K562 (cell line): ENCODE measurements at regions not wholly inside any gene's neighbourhood (a gene's known extent, or its start where the extent isn't known, plus 50 kb on each side); places are given as distances from the start of the nearest gene placed in this dataset.

Experiments
- ATAC-seq: fragments of 200-7000 bp; cut with Tn5 transposase; 3 replicates; pipeline ENCODE4 v1.9.1; 2020; ENCODE audit warnings: moderate library complexity
- BruUV-seq: library from RNA; stranded (reverse); fragments of 400-500 nt; replicated peaks from 2 replicates; lab custom pipeline; 2021; lab: Mats Ljungman, UMichigan
- CTCF ChIA-PET: fragments of 300-600 bp; formaldehyde crosslinking; extraction: SDS; loops from one replicate; lab custom pipeline; 2021; ENCODE audit warnings: low intra/inter-chr PET ratio; lab: Yijun Ruan, JAX
- POLR2A ChIA-PET: fragments of 300-600, 350-650 bp; sonication (Branson Sonifier 250); formaldehyde crosslinking; extraction: SDS; loops from one replicate; lab custom pipeline; 2021; ENCODE audit warnings: antibody characterized with exemption, inconsistent platforms; lab: Yijun Ruan, JAX
- DNase-seq, 4 experiments: peaks; one replicate each; pipeline versions ENCODE4 v3.0.0 to v3.0.0-alpha.2; 2011 to 2018; ENCODE audit warnings: low spot score in 3 of 4, mixed read lengths in 3 of 4; ENCODE audit errors: extremely low read depth in 1 of 4
- FAIRE-seq: peaks from 2 replicates; lab custom pipeline; 2011; peaks lifted over from hg19 to GRCh38; lab: Jason Lieb, UNC
- H2AFZ ChIP-seq: 2 replicates; pipeline ENCODE4 v1.6.0; 2011; ENCODE audit warnings: low read depth, low read length, control low read depth, inconsistent platforms
- H3K27ac ChIP-seq: fragments of 200-600 bp; 3 replicates; pipeline ENCODE4 v1.8.0; 2011; ENCODE audit warnings: low read depth, mild to moderate bottlenecking, control low read depth, inconsistent platforms, low read length, moderate library complexity, mixed read lengths; ENCODE audit errors: extremely low read depth
- H3K27me3 ChIP-seq, 2 experiments: fragments of 300-600 bp in 1 of 2; 2 replicates in 1 of 2; 3 replicates in 1 of 2; pipeline versions ENCODE4 v1.6.0 to v1.8.0; 2011; ENCODE audit warnings: inconsistent platforms in 2 of 2, low read length in 2 of 2, mild to moderate bottlenecking in 1 of 2, mixed read lengths in 1 of 2, moderate library complexity in 1 of 2; ENCODE audit not compliant: control insufficient read depth in 2 of 2, insufficient read depth in 2 of 2
- H3K36me3 ChIP-seq: fragments of 300-600 bp; 3 replicates; pipeline ENCODE4 v1.8.0; 2011; ENCODE audit warnings: mild to moderate bottlenecking, low read length, inconsistent platforms; ENCODE audit not compliant: control insufficient read depth, insufficient read depth
- H3K4me1 ChIP-seq, 2 experiments: fragments of 200-600 bp in 1 of 2; replicated peaks in 1 of 2; 2 replicates in 1 of 2; 3 replicates in 1 of 2; pipeline versions ENCODE4 v1.5.1 to v1.8.0; 2011; ENCODE audit warnings: inconsistent platforms in 2 of 2, low read length in 2 of 2, mild to moderate bottlenecking in 1 of 2, mixed read lengths in 1 of 2, moderate library complexity in 1 of 2; ENCODE audit not compliant: control insufficient read depth in 2 of 2, insufficient read depth in 2 of 2
- H3K4me2 ChIP-seq: 2 replicates; pipeline ENCODE4 v1.6.1; 2011; ENCODE audit warnings: low read length, control low read depth, inconsistent platforms, mixed read lengths; ENCODE audit not compliant: insufficient read depth
- H3K4me3 ChIP-seq: fragments of 200-600 bp; sonication (generic), shearing (Covaris generic); 2 replicates; pipeline ENCODE4 v1.5.1; 2016; ENCODE audit warnings: control low read depth, inconsistent platforms
- H3K79me2 ChIP-seq: fragments of 200-600 bp; 3 replicates; pipeline ENCODE4 v1.8.0; 2011; ENCODE audit warnings: low read length, inconsistent platforms; ENCODE audit not compliant: control insufficient read depth, insufficient read depth
- H3K9ac ChIP-seq, 2 experiments: 2 replicates each; pipeline versions ENCODE4 v1.6.0 to v1.6.1; 2011; ENCODE audit warnings: low read depth in 2 of 2, low read length in 2 of 2, control low read depth in 1 of 2, inconsistent platforms in 1 of 2, mild to moderate bottlenecking in 1 of 2, mixed read lengths in 1 of 2; ENCODE audit not compliant: insufficient read depth in 1 of 2
- H3K9me1 ChIP-seq: one replicate; pipeline ENCODE4 v1.6.0; 2011; ENCODE audit warnings: inconsistent platforms, mild to moderate bottlenecking, low read length, moderate library complexity; ENCODE audit not compliant: control insufficient read depth, insufficient read depth
- H3K9me3 ChIP-seq: replicated peaks from 2 replicates; pipeline ENCODE4 v1.5.1; 2011; ENCODE audit warnings: low read depth, low read length, inconsistent platforms; ENCODE audit not compliant: control insufficient read depth, insufficient read depth
- H4K20me1 ChIP-seq: replicated peaks from 2 replicates; pipeline ENCODE4 v1.6.1; 2011; ENCODE audit warnings: low read length, inconsistent platforms, mixed read lengths; ENCODE audit not compliant: control insufficient read depth, insufficient read depth
- BRD9 ChIP-seq: fragments of 450-650 bp; IDR thresholded peaks from 2 replicates; pipeline ENCODE4 v1.6.1; 2018; ENCODE audit warnings: low read depth; ENCODE audit not compliant: partially characterized antibody
- CBX2 ChIP-seq: fragments of 200-600 bp; sonication (generic); IDR thresholded peaks from one replicate; pipeline ENCODE4 v1.6.1; 2012; ENCODE audit warnings: mild to moderate bottlenecking, low read length, inconsistent platforms; ENCODE audit not compliant: insufficient read depth, poor library complexity, severe bottlenecking
- CTBP1 ChIP-seq: fragments of 450-650 bp; IDR thresholded peaks from 2 replicates; pipeline ENCODE4 v1.6.1; 2016; ENCODE audit warnings: borderline replicate concordance
- GTF2F1 ChIP-seq: IDR thresholded peaks from 2 replicates; pipeline ENCODE4 v1.6.1; 2011; ENCODE audit warnings: low read depth, low read length, improper control_type of control experiment
- HDGF ChIP-seq: fragments of 450-650 bp; IDR thresholded peaks from 2 replicates; pipeline ENCODE4 v1.6.1; 2016
- MBD1 ChIP-seq: fragments of 250-450 bp; sonication (Bioruptor Pico); IDR thresholded peaks from 2 replicates; pipeline ENCODE4 v1.8.0; 2022; ENCODE audit warnings: inconsistent platforms
- MYC ChIP-seq, 2 experiments: fragments of 250-450 bp in 1 of 2; sonication (Bioruptor Pico) in 1 of 2; IDR thresholded peaks; 2 replicates each; pipeline versions ENCODE4 v1.5.1 to v1.6.1; 2012 to 2021; ENCODE audit warnings: low read depth in 2 of 2, borderline replicate concordance in 1 of 2, improper control_type of control experiment in 1 of 2, low read length in 1 of 2, mild to moderate bottlenecking in 1 of 2, moderate library complexity in 1 of 2
- PREB ChIP-seq: sonication (generic); formaldehyde crosslinking; IDR thresholded peaks from 2 replicates; pipeline ENCODE4 v1.8.1; 2023; ENCODE audit warnings: mild to moderate bottlenecking, missing genetic modification reagents
- RB1 ChIP-seq: fragments of 450-650 bp; IDR thresholded peaks from 2 replicates; pipeline ENCODE4 v1.6.1; 2017; ENCODE audit warnings: low read depth, mild to moderate bottlenecking
- ZBTB11 ChIP-seq, 3 experiments: fragments of 200-800 bp in 1 of 3; fragments of 250-450 bp in 1 of 3; fragments of 450-650 bp in 1 of 3; sonication (Bioruptor Pico) in 1 of 3; sonication (Bioruptor generic) in 1 of 3; formaldehyde crosslinking in 1 of 3; IDR thresholded peaks; 2 replicates each; pipeline versions ENCODE4 v1.6.1 to v1.8.0; 2016 to 2022; ENCODE audit warnings: mild to moderate bottlenecking in 2 of 3, missing genetic modification characterization in 2 of 3, missing compliant biosample characterization in 1 of 3, moderate library complexity in 1 of 3
- ZNF175 ChIP-seq: fragments of 200-800 bp; sonication (Bioruptor generic); IDR thresholded peaks from 2 replicates; pipeline ENCODE4 v1.6.1; 2016; ENCODE audit warnings: low read depth, mild to moderate bottlenecking, missing genetic modification characterization, missing compliant biosample characterization
- ZNF316 ChIP-seq: fragments of 450-650 bp; IDR thresholded peaks from 2 replicates; pipeline ENCODE4 v1.6.1; 2016
- ZNF639 ChIP-seq, 2 experiments: fragments of 200-800 bp in 1 of 2; sonication (Bioruptor generic) in 1 of 2; sonication (generic) in 1 of 2; formaldehyde crosslinking in 1 of 2; IDR thresholded peaks in 1 of 2; conservative IDR thresholded peaks in 1 of 2; 2 replicates each; pipeline versions ENCODE4 v1.5.0 to v1.6.1; 2016 to 2020; ENCODE audit warnings: missing compliant biosample characterization in 1 of 2, missing genetic modification characterization in 1 of 2, missing genetic modification reagents in 1 of 2
- ZNF77 ChIP-seq: fragments of 250-450 bp; sonication (Bioruptor Pico); IDR thresholded peaks from 2 replicates; pipeline ENCODE4 v1.5.0; 2020
- WGBS: fragments of 100-300 bp; shearing (Covaris generic); methylation state at CpG from one replicate; pipeline ENCODE4 v1.1.6; 2016; ENCODE audit warnings: low coverage, mixed read lengths; ENCODE audit not compliant: insufficient coverage; ENCODE audit errors: missing lambda C conversion rate; 5-methylcytosine and 5-hydroxymethylcytosine counted together
- in situ Hi-C: fragments of 300-500 bp; cut with MboI; formaldehyde crosslinking; loops from 4 replicates; pipeline ENCODE4 v1.15.0; 2018; ENCODE audit warnings: inconsistent platforms, mixed read lengths
- intact Hi-C: fragments of 100-400 bp; cut with micrococcal nuclease; formaldehyde crosslinking; loops from 2 replicates; pipeline ENCODE4 v1.14.2; 2022

- H2AFZ ChIP-seq = no peak overlapping the region
- H3K9me3 ChIP-seq = no peaks in the 10 kb centered on the region
- no peak for ATAC-seq
- H3K27me3 ChIP-seq = no peaks in the 10 kb centered on the region
- POLR2A ChIA-PET = no interaction called here
- no peak for FAIRE-seq
- no peak overlapping the region for H3K27ac ChIP-seq
- DNase-seq = no peak
- CTCF ChIA-PET = no interaction called here
- H3K9ac ChIP-seq = no peak overlapping the region
- 0% methylated on average over 1 of the region's 2 CpGs for WGBS
- H3K4me2 ChIP-seq = no peak overlapping the region
- in situ Hi-C loops (no loop called here), intact Hi-C loops (no loop called here)
- H3K36me3 ChIP-seq = no peaks in the 10 kb centered on the region
- no peaks in the 10 kb centered on the region for H4K20me1 ChIP-seq
- no peaks in the 10 kb centered on the region for H3K79me2 ChIP-seq
- no peaks in the 10 kb centered on the region for H3K9me1 ChIP-seq
- no TSS peak for BruUV-seq
- no peak overlapping the region for H3K4me3 ChIP-seq
- H3K4me1 ChIP-seq = no peaks in the 10 kb centered on the region
- TF ChIP-seq ZBTB11 (CRISPR knock-in tag; IDR thresholded peaks at IDR 0.05) (no peak), BRD9 (no peak), MBD1 (no peak), ZNF77 (no peak), ZNF639 (CRISPR knock-in tag; conservative IDR thresholded peaks at IDR 0.05 in 1 of 2, IDR thresholded peaks at IDR 0.05 in 1 of 2) (no peak), MYC (IDR thresholded peaks at IDR 0.05; ENCODE audit: low read depth, low read length) (no peak), MYC (CRISPR knock-in tag; IDR thresholded peaks at IDR 0.05; ENCODE audit: borderline replicate concordance, low read depth) (no peak), CTBP1 (no peak), RB1 (no peak), ZNF175 (CRISPR knock-in tag) (no peak), CBX2 (no peak), PREB (CRISPR knock-in tag) (no peak), GTF2F1 (no peak), HDGF (no peak), ZNF316 (no peak)
These were observed 202.9 kb upstream of the KLHL1 start for GRCh38 chr13:70311191-70311590.
